ENCODE measurements at regions not wholly inside any gene's neighbourhood (a gene's known extent, or its start where the extent isn't known, plus 50 kb on each side); places are given as distances from the start of the nearest gene placed in this dataset.

DNA sequence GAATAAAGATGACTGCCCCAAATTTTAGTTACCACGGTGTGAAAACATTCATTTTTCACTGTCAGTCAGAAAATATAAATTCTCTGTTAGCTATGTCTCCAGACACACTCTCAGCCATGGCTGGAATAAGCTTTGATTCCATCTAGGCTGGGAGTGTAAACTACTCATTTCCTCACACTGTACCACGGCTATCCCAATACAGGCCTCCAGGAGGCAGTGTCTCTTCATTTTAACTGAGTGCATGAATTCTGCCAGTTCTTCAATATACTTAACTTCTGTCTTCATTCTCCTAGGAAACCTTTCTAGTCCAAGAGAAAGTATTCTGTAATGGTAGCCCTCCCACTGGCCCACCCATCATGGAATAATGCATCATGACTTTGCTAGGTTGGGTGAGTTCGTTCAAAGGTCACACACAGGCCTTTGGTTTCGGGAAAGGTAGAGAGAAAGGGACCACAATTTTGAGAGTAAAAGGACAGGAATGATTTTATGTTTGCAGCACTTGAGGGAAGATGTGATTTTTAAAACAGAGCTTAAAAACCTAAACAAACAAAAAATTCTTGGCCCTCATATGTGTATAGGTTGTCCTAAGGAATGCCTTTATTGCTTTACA lies 381.1 kb downstream of the SEC23A start:
- H3K27me3 ChIP-seq (ENCODE audit: insufficient read depth, insufficient read length): no peaks in the 10 kb centered on the region
- no peaks in the 10 kb centered on the region for H3K36me3 ChIP-seq (ENCODE audit: insufficient read depth, insufficient read length, low read length)
- H3K9ac ChIP-seq (ENCODE audit: insufficient read length, low read depth): no peak overlapping the region
- H3K4me3 ChIP-seq (ENCODE audit: insufficient read length, low read depth): no peak overlapping the region
- no peaks in the 10 kb centered on the region for H3K4me1 ChIP-seq (ENCODE audit: insufficient read depth, insufficient read length)
- DNase-seq (ENCODE audit: low read depth, low spot score): peak; percentile 32
- no peak for TF ChIP-seq SUZ12 (IDR thresholded peaks at IDR 0.05; ENCODE audit: extremely low read depth, insufficient read depth, insufficient read length)
- no peak for TF ChIP-seq ZNF274 (IDR thresholded peaks at IDR 0.05; ENCODE audit: low read depth, low read length)
- no peak for TF ChIP-seq YY1 (IDR thresholded peaks at IDR 0.05; ENCODE audit: insufficient read depth, insufficient read length)
- H3K9me3 ChIP-seq (ENCODE audit: insufficient read depth, low read length): no peaks in the 10 kb centered on the region

DNA sequence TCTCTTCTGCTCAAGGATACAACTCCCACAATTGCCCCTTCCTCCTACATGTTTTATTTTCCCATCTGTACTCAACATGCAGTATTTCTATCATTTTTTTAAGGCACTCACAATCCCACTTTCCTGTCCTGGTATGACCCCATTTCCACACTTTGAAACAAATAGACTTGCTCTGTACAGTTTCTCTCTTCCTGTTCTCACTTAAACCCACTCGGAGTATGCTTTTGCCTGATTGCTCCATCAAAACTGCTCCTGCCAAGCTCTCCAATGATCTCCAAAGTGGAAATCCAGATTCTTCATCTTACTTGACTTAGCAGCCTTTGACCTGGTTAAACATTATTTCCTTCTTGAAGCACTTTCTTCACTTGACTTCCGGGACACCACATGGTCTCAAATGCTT lies 384.5 kb downstream of the SEC23A start:
- TF ChIP-seq ZNF274 (IDR thresholded peaks at IDR 0.05; ENCODE audit: low read depth, low read length) (no peak), SUZ12 (IDR thresholded peaks at IDR 0.05; ENCODE audit: extremely low read depth, insufficient read depth, insufficient read length) (no peak), YY1 (IDR thresholded peaks at IDR 0.05; ENCODE audit: insufficient read depth, insufficient read length) (no peak)
- DNase-seq (ENCODE audit: low read depth, low spot score): no peak
- no peaks in the 10 kb centered on the region for H3K27me3 ChIP-seq (ENCODE audit: insufficient read depth, insufficient read length)
- no peaks in the 10 kb centered on the region for H3K36me3 ChIP-seq (ENCODE audit: insufficient read depth, insufficient read length, low read length)
- H3K9ac ChIP-seq (ENCODE audit: insufficient read length, low read depth): no peak overlapping the region
- H3K4me3 ChIP-seq (ENCODE audit: insufficient read length, low read depth): no peak overlapping the region
- H3K4me1 ChIP-seq (ENCODE audit: insufficient read depth, insufficient read length): no peaks in the 10 kb centered on the region
- H3K9me3 ChIP-seq (ENCODE audit: insufficient read depth, low read length): no peaks in the 10 kb centered on the region

DNA sequence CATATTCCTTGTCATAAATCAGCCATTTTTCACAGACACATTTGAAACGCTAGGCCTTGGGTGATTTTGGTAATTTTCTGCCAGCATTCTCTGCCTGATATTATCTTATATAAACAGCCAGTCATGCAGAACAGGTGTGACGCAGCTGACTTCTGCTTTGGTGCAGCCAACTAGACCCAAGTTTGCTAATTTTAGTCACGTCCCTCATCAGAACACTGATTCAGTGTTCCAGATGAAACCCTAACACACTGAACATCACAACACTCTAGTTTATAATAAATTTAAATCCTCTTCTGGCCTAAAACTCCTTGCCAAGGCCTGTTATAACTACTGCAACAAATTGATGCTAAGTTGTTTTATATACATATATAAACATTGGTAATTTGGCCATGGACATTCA lies 386.1 kb downstream of the SEC23A start:
- DNase-seq (ENCODE audit: low read depth, low spot score): no peak
- Histone ChIP-seq H3K36me3 (ENCODE audit: insufficient read depth, insufficient read length, low read length) (no peaks in the 10 kb centered on the region), H3K27me3 (ENCODE audit: insufficient read depth, insufficient read length) (no peaks in the 10 kb centered on the region), H3K4me3 (ENCODE audit: insufficient read length, low read depth) (no peak overlapping the region), H3K9ac (ENCODE audit: insufficient read length, low read depth) (no peak overlapping the region), H3K4me1 (ENCODE audit: insufficient read depth, insufficient read length) (no peaks in the 10 kb centered on the region), H3K9me3 (ENCODE audit: insufficient read depth, low read length) (no peaks in the 10 kb centered on the region)
- TF ChIP-seq ZNF274 (IDR thresholded peaks at IDR 0.05; ENCODE audit: low read depth, low read length): no peak
- TF ChIP-seq SUZ12 (IDR thresholded peaks at IDR 0.05; ENCODE audit: extremely low read depth, insufficient read depth, insufficient read length): no peak
- no peak for TF ChIP-seq YY1 (IDR thresholded peaks at IDR 0.05; ENCODE audit: insufficient read depth, insufficient read length)

DNA sequence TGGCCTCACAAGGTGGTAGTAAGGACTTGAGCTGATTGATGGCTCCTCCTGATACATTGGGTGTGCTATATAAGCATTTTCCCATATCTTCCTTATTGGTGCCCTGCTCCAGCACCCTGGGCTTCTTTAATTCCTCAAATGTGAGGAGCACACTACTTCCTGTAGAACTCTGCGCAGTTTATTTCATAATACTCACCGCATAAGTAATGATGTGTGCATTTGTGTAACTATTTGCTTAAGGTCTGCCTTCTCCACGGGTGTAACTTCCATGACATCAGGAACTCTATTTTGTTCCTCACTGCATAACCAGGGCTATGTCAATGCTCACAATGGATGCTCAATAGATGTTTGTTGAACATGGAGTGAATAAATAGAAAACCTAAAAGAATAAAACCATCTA lies 392.2 kb downstream of the SEC23A start:
- DNase-seq (ENCODE audit: low read depth, low spot score): no peak
- H3K4me3 ChIP-seq (ENCODE audit: insufficient read length, low read depth): no peak overlapping the region

DNA sequence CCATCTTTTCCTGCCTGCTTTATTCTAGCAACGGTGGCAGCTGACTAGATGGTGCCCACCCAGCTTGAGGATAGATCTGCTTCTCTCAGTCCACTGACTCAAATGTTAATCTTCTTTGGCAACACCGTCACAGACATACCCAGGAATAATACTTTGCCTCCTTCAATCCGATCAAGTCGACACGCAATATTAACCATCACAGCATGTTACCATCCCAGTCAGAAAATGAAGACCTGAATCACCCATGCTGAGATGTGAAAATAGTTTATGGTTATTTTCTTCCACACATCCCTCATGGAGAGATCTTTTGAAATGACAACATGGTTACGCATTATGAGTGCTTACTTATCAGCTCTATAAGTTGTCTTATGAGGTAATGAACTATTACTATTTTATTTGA lies 392.8 kb downstream of the SEC23A start:
- Histone ChIP-seq H3K9ac (ENCODE audit: insufficient read length, low read depth) (no peak overlapping the region), H3K27me3 (ENCODE audit: insufficient read depth, insufficient read length) (no peaks in the 10 kb centered on the region), H3K9me3 (ENCODE audit: insufficient read depth, low read length) (no peaks in the 10 kb centered on the region), H3K4me1 (ENCODE audit: insufficient read depth, insufficient read length) (no peaks in the 10 kb centered on the region), H3K36me3 (ENCODE audit: insufficient read depth, insufficient read length, low read length) (no peaks in the 10 kb centered on the region), H3K4me3 (ENCODE audit: insufficient read length, low read depth) (no peak overlapping the region)
- no peak for TF ChIP-seq YY1 (IDR thresholded peaks at IDR 0.05; ENCODE audit: insufficient read depth, insufficient read length)
- TF ChIP-seq ZNF274 (IDR thresholded peaks at IDR 0.05; ENCODE audit: low read depth, low read length): no peak
- no peak for TF ChIP-seq SUZ12 (IDR thresholded peaks at IDR 0.05; ENCODE audit: extremely low read depth, insufficient read depth, insufficient read length)
- DNase-seq (ENCODE audit: low read depth, low spot score): no peak

More for the DNA sequence above, 392.2 kb downstream of the SEC23A start:
- Histone ChIP-seq H3K4me1 (ENCODE audit: insufficient read depth, insufficient read length) (no peaks in the 10 kb centered on the region), H3K9ac (ENCODE audit: insufficient read length, low read depth) (no peak overlapping the region), H3K36me3 (ENCODE audit: insufficient read depth, insufficient read length, low read length) (no peaks in the 10 kb centered on the region), H3K27me3 (ENCODE audit: insufficient read depth, insufficient read length) (no peaks in the 10 kb centered on the region), H3K9me3 (ENCODE audit: insufficient read depth, low read length) (no peaks in the 10 kb centered on the region)
- TF ChIP-seq SUZ12 (IDR thresholded peaks at IDR 0.05; ENCODE audit: extremely low read depth, insufficient read depth, insufficient read length) (no peak), ZNF274 (IDR thresholded peaks at IDR 0.05; ENCODE audit: low read depth, low read length) (no peak)

DNA sequence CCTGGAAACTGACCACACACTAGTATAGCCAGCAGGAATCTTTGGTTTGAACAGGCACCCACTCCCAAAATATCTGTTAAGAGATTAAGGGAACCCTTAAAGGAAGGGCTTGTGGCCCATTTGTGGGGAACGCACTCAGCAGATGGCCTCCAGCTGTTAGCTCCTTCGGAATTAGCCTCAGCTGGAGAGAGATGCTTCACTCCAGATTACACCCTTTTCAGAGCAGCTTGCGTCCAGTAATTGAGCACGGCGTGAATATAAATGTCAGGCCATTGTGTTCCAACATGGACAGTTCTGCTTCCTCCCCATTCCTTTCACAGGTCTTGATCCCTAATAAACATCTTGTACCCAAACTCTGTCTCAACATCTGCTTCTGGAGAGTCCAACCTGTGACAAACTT lies 397.8 kb downstream of the SEC23A start:
- Histone ChIP-seq H3K4me1 (ENCODE audit: insufficient read depth, insufficient read length) (no peaks in the 10 kb centered on the region), H3K36me3 (ENCODE audit: insufficient read depth, insufficient read length, low read length) (no peaks in the 10 kb centered on the region), H3K9me3 (ENCODE audit: insufficient read depth, low read length) (no peaks in the 10 kb centered on the region), H3K27me3 (ENCODE audit: insufficient read depth, insufficient read length) (no peaks in the 10 kb centered on the region), H3K9ac (ENCODE audit: insufficient read length, low read depth) (no peak overlapping the region), H3K4me3 (ENCODE audit: insufficient read length, low read depth) (no peak overlapping the region)
- no peak for DNase-seq (ENCODE audit: low read depth, low spot score)
- no peak for TF ChIP-seq ZNF274 (IDR thresholded peaks at IDR 0.05; ENCODE audit: low read depth, low read length)
- TF ChIP-seq SUZ12 (IDR thresholded peaks at IDR 0.05; ENCODE audit: extremely low read depth, insufficient read depth, insufficient read length): no peak

DNA sequence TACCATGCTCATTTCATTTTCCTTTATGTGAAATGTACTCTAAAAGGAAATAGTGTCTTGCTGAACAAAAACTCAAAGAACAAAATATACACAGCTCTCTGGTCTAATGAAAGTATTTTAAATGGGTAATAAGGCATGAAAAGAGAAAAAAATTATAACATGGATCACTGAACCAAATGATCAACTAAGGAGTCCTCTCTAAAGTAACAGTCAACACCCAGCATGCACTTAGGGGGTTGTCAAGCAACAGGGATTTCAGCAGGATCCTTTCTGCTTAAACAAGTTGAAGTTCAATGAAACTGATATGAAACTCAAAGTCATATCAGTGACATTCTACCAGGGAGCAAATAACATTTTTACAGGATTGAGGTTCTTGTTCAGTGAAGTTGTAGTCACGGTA lies 398.8 kb downstream of the SEC23A start:
- DNase-seq (ENCODE audit: low read depth, low spot score): no peak
- H3K36me3 ChIP-seq (ENCODE audit: insufficient read depth, insufficient read length, low read length): no peaks in the 10 kb centered on the region
- no peaks in the 10 kb centered on the region for H3K4me1 ChIP-seq (ENCODE audit: insufficient read depth, insufficient read length)
- H3K9me3 ChIP-seq (ENCODE audit: insufficient read depth, low read length): no peaks in the 10 kb centered on the region
- no peak overlapping the region for H3K9ac ChIP-seq (ENCODE audit: insufficient read length, low read depth)
- H3K27me3 ChIP-seq (ENCODE audit: insufficient read depth, insufficient read length): no peaks in the 10 kb centered on the region
- H3K4me3 ChIP-seq (ENCODE audit: insufficient read length, low read depth): no peak overlapping the region
- TF ChIP-seq SUZ12 (IDR thresholded peaks at IDR 0.05; ENCODE audit: extremely low read depth, insufficient read depth, insufficient read length): no peak
- TF ChIP-seq YY1 (IDR thresholded peaks at IDR 0.05; ENCODE audit: insufficient read depth, insufficient read length): no peak
- no peak for TF ChIP-seq ZNF274 (IDR thresholded peaks at IDR 0.05; ENCODE audit: low read depth, low read length)
